ENCODE measurements at regions not wholly inside any gene's neighbourhood (a gene's known extent, or its start where the extent isn't known, plus 50 kb on each side); places are given as distances from the start of the nearest gene placed in this dataset.

DNA sequence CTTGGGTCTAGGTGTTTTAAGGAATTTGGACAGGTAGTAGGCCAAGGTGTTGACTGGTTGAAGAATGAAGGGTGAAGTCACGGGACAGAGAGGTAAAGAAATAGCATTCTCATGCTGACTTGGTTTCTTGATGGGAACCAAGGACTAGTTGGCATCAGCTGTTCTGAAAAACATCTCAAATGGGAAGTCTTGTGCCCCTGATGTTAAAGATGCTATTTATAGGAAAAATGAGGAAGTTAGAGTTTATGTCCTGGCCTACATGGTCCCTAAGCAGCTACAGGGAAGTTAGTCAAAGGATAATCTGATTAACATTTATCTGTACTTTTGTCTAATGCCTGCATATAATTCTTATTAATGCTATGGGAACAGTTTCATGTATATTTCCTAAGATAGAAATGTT, 262.4 kb downstream of the HHIPL2 start:
- TF ChIP-seq EZH2phosphoT487 (IDR thresholded peaks at IDR 0.05; ENCODE audit: low read depth) (no peak), CTCF (IDR thresholded peaks at IDR 0.05; ENCODE audit: low read depth, low read length) (no peak)
- Histone ChIP-seq H3K4me1 (ENCODE audit: low read length) (peaks cover 4% of the 10 kb centered on the region), H3K4me2 (ENCODE audit: low read length) (no peak overlapping the region), H3K27me3 (ENCODE audit: low read depth, low read length) (no peaks in the 10 kb centered on the region; the same call in none of the 2 replicates), H4K20me1 (ENCODE audit: insufficient read depth, low read length) (no peaks in the 10 kb centered on the region), H3K36me3 (replicated peaks; ENCODE audit: low read depth, low read length) (no peaks in the 10 kb centered on the region), H2AFZ (ENCODE audit: low read depth, low read length) (no peak overlapping the region), H3K79me2 (ENCODE audit: low read length) (no peaks in the 10 kb centered on the region), H3K9ac (ENCODE audit: low read length) (no peak overlapping the region), H3K9me3 (ENCODE audit: insufficient read depth, low read length) (no peaks in the 10 kb centered on the region), H3K27ac (ENCODE audit: low read length) (no peak overlapping the region), H3K4me3 (ENCODE audit: low read length) (no peak overlapping the region)

- Histone ChIP-seq H3K9ac (ENCODE audit: low read length) (no peak overlapping the region), H3K79me2 (ENCODE audit: low read length) (no peaks in the 10 kb centered on the region), H3K4me1 (ENCODE audit: low read length) (peaks cover 4% of the 10 kb centered on the region), H3K36me3 (replicated peaks; ENCODE audit: low read depth, low read length) (no peaks in the 10 kb centered on the region), H3K9me3 (ENCODE audit: insufficient read depth, low read length) (no peaks in the 10 kb centered on the region), H3K4me3 (ENCODE audit: low read length) (no peak overlapping the region), H3K27me3 (ENCODE audit: low read depth, low read length) (no peaks in the 10 kb centered on the region; the same call in none of the 2 replicates), H3K4me2 (ENCODE audit: low read length) (no peak overlapping the region), H2AFZ (ENCODE audit: low read depth, low read length) (no peak overlapping the region), H4K20me1 (ENCODE audit: insufficient read depth, low read length) (no peaks in the 10 kb centered on the region), H3K27ac (ENCODE audit: low read length) (no peak overlapping the region)
- no peak for TF ChIP-seq CTCF (IDR thresholded peaks at IDR 0.05; ENCODE audit: low read depth, low read length)
- TF ChIP-seq EZH2phosphoT487 (IDR thresholded peaks at IDR 0.05; ENCODE audit: low read depth), result no peak
Observed at GRCh38 chr1:222284466-222284865, 263.4 kb downstream of the HHIPL2 start.

DNA sequence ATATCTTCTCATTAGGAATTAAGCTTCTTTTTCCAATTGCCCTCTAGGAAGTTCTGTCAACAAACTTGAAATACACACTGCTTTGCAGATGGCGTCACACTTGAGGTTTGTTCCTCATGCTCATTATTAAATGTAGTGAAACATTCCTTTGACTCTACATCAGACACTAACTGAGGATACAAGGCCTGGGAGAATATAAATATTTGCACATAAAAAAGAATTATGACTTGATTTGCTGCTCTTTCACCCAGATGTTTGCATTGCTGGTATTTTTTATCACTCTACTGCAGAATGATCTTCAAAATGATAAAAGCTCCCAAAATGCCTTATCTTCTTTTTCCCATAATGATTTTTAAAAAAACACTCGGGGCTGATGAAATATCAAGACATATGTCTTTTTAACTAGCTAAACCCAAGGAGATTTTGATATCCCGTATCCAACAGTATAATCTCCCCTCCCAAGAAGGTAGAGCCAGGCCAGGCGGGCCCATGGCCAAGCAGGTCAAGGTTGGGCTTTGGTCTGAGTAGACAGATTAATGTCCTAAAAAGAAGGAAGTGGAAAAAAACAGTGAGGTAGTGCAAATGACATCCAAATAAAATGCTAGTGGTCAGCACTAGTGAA, 264.6 kb downstream of the HHIPL2 start:
- no peak overlapping the region for H3K4me2 ChIP-seq (ENCODE audit: low read length)

GRCh38 chr1:222279591-222279990, 268.3 kb downstream of the HHIPL2 start:
- no peaks in the 10 kb centered on the region for H3K79me2 ChIP-seq (ENCODE audit: low read length)
- no peak overlapping the region for H3K4me3 ChIP-seq (ENCODE audit: low read length)
- no peaks in the 10 kb centered on the region for H3K36me3 ChIP-seq (replicated peaks; ENCODE audit: low read depth, low read length)
- peaks cover 7% of the 10 kb centered on the region for H3K27me3 ChIP-seq (ENCODE audit: low read depth, low read length)
- H3K27ac ChIP-seq (ENCODE audit: low read length), result no peak overlapping the region
- H3K4me2 ChIP-seq (ENCODE audit: low read length), result no peak overlapping the region
- no peaks in the 10 kb centered on the region for H3K4me1 ChIP-seq (ENCODE audit: low read length)
- H4K20me1 ChIP-seq (ENCODE audit: insufficient read depth, low read length), result no peaks in the 10 kb centered on the region
- H3K9ac ChIP-seq (ENCODE audit: low read length), result no peak overlapping the region
- no peak for TF ChIP-seq CTCF (IDR thresholded peaks at IDR 0.05; ENCODE audit: low read depth, low read length)
- no peak for TF ChIP-seq EZH2phosphoT487 (IDR thresholded peaks at IDR 0.05; ENCODE audit: low read depth)
- H3K9me3 ChIP-seq (ENCODE audit: insufficient read depth, low read length), result no peaks in the 10 kb centered on the region
- H2AFZ ChIP-seq (ENCODE audit: low read depth, low read length), result no peak overlapping the region

More for the DNA sequence above, 264.6 kb downstream of the HHIPL2 start:
- TF ChIP-seq EZH2phosphoT487 (IDR thresholded peaks at IDR 0.05; ENCODE audit: low read depth), result no peak
- TF ChIP-seq CTCF (IDR thresholded peaks at IDR 0.05; ENCODE audit: low read depth, low read length), result no peak
- Histone ChIP-seq H3K4me3 (ENCODE audit: low read length) (no peak overlapping the region), H3K27ac (ENCODE audit: low read length) (no peak overlapping the region), H3K9ac (ENCODE audit: low read length) (no peak overlapping the region), H3K27me3 (ENCODE audit: low read depth, low read length) (peaks cover under 1% of the 10 kb centered on the region), H4K20me1 (ENCODE audit: insufficient read depth, low read length) (no peaks in the 10 kb centered on the region), H3K79me2 (ENCODE audit: low read length) (no peaks in the 10 kb centered on the region), H3K36me3 (replicated peaks; ENCODE audit: low read depth, low read length) (no peaks in the 10 kb centered on the region), H3K4me1 (ENCODE audit: low read length) (peaks cover 4% of the 10 kb centered on the region), H3K9me3 (ENCODE audit: insufficient read depth, low read length) (no peaks in the 10 kb centered on the region), H2AFZ (ENCODE audit: low read depth, low read length) (no peak overlapping the region)
